Fibroblast of skin of abdomen (primary cell): ENCODE measurements at regions not wholly inside any gene's neighbourhood (a gene's known extent, or its start where the extent isn't known, plus 50 kb on each side); places are given as distances from the start of the nearest gene placed in this dataset.

Experiments
- DNase-seq: peaks from one replicate; pipeline ENCODE4 v3.0.0-alpha.2; 2013

DNA sequence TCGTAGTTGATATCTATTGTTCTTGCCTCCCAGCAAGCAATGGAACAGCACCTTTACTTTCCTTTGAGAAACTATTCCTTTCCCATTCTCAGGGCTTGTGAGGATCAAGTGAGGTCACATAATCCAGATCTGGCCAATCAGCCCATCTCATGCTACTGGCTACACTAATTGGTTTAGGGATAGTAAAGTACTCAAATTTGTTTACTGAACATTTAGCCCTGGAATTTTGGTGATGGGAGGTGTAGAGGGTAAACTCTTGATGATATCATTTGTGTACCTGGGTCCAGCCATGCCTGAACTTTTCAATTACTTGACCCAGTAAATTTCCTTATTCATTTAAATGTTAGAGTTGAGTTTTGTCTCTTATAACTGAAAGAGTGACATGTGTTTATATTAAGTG lies 195.8 kb upstream of the TNP1 start:
- DNase-seq, result no peak

DNA sequence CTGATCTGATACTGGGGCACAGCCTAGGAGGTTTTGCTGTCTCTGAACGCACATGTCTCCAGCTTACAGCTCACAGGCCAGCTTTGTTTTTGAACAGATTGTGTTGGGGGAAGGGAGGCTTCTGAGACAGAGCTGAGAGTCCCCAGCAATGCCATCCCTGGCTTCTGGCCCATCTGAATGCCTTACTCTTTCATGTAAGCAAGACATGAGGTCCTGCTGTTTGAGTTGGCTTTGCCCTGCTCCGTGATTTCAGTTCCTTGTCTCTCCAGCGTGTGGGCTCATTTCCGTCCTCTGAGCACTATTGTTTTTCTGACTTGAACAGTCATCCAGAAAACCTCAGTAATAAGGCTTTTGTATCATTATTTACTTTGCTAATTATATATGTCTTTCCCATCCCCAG lies 194.9 kb upstream of the TNP1 start:
- peak; percentile 28 for DNase-seq

DNA sequence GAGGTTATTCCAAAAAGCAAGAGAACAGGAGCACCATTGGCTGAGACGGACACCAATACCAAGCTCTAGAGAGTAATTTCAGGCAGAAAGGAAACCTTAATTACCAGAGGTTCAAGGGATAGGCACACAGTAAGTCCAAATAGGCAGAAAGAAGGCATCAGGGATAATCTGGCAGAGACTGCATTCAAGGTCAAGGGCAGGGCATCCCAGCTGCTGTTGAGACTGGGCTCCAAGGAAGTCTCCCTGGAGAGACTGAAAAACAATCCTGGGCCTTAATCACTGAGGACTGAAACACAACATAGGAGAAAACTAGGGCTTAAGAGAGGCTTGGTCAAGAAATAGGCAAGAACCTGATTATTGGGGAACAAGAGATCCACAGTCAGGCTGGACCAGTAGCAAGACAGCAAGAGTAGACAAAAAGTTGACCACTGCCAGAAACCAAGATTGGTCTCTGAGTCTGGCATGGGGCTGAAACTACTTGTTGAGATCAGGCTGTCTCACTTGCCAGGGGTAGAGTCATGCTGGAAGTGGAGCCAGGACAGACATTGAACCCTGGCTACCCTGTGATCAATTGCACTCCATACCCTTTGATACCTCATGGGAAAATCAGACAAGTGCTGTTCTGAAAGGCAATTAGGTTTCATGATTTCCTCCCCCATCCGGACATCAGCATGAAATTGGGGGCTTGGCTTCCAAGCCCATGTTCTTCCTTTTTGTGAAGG lies 193.2 kb upstream of the TNP1 start:
- no peak for DNase-seq

DNA sequence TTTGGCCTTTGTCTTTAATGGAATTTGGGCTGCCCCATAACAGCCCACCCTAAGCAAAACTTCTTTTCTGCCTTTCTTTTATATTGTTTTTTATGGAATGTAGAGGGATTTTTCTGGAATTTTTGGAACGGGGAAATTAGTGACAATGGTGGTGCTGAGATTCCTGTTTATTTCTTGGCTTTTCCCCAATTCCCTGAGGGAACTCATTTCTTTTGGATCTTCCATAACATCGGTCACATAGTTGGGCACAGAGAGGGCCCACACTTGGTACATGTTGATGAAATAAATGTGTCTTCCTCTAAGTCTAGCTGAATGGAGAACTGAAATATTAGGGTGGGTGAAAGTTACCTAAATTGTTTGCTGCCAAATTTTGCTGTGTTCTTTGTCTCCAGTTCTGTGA lies 191.6 kb upstream of the TNP1 start:
- DNase-seq, result no peak

DNA sequence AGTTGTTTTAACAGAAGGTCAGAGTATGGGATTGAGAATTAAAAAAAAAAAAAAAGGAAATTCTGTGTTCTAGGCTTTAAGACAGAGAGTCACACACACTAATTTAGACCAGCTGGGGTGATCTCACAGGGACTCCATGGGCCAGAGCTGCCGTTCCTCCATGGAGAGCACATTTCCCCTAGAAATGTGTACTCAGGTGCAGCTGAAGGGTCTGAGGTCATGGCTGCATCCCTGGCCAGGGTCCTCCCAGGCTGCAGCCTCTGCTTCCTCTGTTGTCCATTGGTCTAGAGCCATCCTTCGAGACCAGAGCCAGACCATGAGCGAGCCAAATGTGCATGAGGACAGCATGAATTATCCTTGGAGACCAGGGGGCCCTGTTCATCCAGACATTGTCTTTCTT lies 190.1 kb upstream of the TNP1 start:
- DNase-seq, result peak; percentile 52

DNA sequence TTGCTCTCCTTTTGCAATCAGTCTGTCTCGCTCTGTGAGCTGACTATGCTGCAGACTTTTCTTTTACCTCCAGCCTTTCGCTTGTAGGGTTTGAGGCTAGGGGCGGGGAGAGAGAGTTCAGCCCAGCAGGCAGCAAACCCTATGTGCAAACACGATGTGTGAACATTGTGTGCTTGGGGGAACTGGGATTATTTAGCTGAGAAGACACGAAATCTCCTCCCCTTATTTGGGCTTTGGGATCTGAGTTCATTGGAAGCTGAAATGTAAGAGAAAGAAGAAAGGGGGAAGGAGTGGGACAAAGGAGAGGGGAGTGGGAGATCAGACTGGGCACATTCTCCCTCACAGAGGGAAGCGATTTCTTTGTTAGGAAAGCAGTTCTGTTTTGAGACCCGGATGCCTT lies 189.6 kb upstream of the TNP1 start:
- no peak for DNase-seq

DNA sequence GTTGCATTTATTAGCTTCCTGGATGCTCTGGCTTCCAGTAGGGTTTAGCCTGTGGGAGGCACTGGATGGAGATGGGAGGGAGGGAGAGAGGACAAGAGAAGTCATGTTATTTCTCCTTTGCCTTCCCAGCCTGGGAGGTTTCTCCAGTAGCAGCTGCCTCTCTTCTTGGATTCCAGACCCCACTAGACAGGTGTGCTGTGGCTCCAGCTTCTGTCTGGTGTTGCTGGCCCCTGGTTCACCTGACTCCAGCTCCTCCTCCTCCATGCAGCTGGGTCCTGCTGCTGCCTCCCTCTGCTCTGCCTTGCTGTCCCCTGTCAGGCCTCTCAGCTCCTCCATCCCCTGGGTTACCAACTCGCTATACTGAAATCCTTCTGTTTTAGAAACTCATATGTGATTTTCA lies 188.9 kb upstream of the TNP1 start:
- no peak for DNase-seq

DNA sequence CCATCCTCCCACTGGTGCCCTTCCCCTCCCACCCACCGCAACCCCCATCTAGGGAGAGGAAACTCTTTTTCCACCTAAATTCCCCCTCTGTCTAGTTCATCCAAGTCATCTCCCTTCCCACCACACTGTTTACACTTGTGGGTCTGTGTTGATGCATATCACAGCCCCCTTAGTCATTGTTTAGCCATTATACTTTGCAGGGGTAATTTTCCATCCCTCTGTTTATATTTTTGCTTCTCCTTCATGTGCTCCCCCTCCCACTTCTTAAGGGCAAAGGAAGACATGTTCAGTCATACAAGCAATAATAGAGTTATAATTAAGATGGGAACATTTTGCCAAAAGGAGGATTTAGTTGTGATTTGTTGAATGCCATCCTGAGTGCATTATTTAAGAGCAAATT lies 187.8 kb upstream of the TNP1 start:
- no peak for DNase-seq

DNA sequence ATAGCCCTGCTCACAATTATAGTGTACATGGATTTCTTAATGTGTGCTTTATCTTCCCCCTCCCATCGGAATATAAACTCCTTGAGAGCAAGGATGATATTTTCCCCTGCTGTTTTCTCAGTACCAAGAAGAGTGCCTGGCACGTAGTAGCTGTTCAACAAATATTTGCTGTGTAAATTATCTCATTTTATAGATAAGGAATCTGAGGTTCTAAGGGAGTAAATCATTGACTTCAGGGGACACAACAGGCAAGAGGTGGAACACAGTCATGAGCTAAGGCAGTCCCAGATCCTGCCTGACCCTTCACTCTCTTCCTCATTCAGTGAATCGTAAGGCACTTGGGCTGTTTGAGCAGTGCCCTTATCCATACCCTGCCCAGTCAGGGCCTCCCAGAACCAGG lies 187.3 kb upstream of the TNP1 start:
- DNase-seq, result no peak

DNA sequence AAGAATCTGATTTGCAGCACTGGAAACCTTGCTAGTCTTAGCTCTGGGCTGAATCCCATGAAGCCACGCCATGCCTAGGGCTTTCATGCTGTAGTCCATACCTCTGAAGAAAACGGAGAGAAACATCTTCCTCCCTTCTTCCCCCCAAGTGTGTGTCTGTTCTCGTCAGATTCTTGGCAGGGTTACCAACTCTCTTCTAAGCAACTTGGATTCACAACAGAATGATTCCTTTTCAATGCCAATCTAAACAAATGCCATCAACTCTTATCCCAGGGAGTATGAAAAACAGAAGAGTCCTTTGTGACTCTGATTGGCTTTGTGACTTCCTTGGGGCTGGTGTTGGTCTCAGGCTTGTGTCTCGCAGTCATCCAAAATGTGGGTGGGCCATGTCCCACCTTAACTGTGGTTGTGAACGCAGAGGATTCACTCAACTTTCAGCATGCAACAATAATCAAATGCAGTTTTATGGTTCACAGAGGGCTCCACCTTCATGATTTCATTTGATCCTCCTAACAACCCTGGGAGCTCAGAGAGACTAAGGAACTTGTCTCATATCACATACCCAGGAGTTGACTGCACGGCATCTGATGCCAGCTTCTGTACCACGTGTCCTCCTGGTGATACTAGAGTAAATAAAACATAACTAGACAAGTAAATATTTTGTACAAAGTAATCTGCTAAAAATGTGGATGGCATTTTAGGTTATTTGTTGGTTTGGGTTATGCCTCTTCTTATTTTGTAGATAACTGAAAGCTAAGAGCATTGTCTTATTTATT lies 186.0 kb upstream of the TNP1 start:
- DNase-seq, result no peak

DNA sequence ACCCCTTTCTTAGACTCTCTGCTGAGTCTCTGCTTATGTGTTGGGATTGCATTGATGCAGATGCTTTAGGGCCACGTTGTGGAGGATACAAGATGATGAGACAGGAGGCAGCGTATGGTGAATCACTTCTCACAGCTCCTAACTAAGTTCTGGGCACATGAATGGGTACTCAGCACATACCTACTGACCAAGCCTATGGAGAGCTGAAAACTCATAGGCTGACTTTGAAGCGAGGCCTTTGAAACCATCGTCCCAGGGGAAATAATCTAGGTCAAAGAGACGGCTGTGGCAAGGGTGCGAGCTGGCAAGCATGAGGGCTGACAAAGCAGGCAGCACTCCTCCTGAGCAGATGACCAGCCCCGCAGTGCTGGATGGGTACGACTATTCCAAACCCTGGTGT lies 180.2 kb upstream of the TNP1 start:
- no peak for DNase-seq

DNA sequence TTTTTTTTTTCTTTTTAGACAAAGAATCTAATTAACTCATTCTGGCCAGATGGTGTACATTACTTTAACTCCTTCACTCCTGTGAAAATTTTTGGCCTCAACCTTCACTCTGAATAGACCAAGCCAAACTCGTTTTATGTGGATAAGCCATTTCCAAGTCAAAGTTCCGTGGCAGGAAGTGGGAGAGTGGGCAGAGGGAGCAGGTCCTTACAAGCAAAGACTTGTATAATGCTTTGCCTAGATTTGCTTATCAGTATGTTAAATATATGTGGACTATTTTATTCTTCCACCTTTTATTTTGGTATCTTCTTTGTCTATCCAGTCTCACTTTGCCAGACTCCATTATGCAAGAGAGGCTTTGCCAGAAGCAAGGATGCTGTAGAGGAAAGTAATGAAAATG lies 178.1 kb upstream of the TNP1 start:
- DNase-seq, result no peak

DNA sequence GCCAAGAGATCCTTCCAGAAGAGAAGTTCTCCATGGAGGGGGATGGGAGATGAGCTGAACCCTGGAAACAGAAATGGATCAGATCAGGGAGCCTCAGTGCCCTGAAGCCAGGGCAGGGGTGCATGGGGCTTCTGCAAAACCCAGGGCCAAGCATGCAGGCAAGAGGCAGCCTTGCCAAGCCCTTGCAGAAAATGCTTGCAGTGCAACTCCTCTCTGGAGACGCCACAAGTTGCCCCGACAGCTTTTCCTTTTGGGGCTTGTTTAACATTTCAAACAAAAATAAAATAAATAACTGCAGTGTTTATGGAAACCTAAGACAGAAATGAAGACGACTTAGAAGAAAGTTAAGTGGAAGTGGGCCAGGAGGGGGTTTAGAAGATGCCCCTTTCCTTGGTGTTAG lies 177.5 kb upstream of the TNP1 start:
- DNase-seq, result no peak

DNA sequence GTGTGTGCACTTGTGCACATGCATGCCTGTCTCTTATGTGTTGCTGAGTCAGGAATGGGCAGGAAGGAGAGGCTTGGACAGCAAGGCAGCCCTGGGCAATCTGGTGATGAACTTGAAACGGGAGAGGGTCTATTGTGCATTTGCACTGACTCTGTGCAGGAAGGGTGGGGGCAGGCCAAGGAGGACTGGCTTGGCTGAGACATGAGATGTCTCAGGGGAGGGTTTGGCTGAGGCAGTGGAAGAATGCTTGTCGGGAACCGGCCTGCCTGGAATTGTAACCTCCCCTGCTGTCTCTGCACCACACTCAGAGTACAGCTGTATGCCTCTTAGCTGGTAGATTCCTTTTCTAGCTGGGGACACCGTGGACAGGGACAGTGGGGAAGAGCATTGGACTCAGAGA lies 176.1 kb upstream of the TNP1 start:
- peak; percentile 27 for DNase-seq

DNA sequence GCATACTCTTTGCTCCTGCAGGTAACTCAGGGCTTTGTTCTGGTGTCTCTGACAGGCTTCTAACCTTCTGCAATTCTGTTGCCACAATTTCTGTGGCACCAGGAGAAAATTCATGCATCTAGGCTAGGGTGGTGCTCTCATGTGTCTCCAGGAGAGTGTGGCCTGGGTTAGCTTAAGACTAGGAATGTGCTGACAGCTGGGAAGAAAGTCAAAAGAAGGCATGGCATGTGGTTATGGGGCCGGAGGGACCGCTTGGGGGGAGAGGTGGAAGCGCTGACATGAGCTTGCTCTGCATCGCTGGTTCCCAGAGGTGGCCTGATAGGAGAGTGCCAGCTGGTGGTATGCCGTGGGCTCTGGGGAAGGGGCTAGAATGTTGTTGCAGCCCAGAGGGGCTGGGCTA lies 173.3 kb upstream of the TNP1 start:
- no peak for DNase-seq

DNA sequence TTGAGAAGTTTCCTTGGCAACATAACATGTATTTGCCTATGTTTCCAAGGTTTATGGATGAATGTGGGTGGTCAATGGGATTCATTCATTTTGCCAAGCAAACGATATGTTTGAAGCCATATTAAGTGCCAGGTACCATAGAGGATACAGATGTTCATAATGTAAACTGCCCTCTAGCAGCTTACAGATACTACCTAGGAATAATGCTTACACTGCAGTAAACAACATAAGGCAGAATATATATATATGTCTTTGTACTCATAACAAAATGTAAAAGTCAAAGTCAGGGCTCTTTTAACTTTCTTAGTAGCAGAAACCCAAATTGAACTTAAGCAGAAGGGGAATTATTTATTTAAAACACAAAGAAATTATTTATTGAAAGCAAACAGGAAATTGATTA lies 171.6 kb upstream of the TNP1 start:
- no peak for DNase-seq

DNA sequence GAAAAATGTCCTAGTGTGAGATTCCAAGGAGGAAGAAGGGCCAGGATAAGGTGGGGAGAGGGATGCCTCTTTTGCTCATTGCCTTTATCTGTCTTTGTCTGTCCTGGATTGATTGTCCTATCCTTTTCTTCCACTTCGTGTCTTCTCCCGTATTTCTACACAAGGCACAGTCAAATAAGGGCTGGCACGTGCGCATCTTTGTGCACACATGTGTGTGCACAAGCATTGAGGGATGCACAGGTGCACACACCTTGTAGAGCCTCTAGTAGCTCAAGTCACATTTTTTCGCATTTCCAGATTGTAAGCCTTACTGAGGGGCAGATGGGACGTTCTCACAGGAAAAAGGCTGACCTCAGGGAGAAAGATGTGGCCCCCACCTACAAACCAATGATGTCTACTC lies 170.2 kb upstream of the TNP1 start:
- no peak for DNase-seq

DNA sequence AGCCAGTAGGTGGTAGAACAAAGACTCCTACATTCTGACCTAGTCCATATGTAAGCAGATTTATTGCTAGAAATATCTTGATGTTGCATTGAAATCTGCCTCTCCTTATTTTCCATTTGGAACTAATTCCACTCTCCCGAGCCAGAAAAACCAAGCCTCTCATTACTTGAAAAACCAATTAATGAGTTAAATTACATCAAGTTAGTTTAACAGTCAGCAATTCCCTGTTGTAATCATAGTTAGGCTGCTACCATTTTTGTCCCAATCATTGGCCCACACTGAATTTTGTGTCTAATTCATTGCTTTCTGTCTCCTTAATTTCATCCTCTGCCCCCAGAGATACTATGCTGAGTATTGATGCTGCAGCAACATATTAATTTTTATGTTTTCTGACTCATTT lies 168.3 kb upstream of the TNP1 start:
- no peak for DNase-seq

DNA sequence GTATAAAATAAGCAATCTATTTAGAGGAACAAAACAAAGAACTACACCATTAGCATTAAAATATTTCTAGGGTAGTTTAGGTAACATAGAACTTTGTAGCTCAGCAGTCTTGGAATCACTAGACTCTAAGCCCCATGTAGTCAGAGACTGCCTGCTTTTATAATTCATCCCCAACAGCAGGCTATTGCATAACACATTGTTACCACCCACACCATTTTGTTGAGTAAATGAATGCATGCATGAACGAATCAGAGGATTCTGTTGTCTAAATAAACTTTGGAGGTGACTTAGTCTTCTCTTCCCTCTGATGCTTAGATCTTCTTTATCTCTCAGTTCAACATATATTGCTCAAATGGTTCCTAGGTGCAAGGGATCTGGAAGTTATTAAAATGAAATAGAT lies 167.6 kb upstream of the TNP1 start:
- DNase-seq, result no peak

DNA sequence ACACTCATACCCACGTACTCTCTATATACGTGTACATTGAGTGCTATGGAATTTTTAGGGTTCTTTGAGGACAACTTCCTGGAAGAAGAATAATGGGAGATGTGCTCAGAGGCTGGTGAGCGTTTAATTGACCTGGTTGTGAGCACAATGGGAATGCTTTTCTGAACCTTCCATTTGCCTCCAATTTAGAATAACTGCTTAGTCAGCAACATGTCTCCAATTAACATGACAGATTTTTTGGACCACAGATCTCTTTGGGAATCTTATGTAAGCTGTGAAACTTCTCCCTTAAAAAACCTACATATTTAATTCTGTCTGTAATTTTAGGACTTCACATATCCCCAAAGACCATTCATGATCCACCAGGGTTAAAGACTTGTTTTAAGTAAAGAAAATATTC lies 166.7 kb upstream of the TNP1 start:
- no peak for DNase-seq

DNA sequence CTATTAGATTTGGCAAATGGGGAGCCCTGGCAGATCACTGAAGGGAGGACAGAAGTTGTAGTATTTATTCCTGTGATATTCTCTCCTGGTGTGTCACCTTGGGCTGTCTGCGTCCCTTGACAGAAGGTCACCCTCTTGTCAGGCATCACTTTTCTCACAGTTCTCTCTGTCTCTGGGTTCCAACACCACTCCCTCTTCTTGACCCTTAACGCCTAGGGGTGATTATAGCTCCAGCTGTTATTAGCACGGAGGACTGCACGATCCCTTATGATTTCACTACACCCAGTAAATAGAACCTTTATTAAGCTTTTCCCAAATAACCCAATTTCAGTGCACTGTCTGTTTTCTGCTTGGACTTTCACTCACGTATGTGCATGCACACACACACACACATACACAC lies 166.3 kb upstream of the TNP1 start:
- DNase-seq, result no peak

DNA sequence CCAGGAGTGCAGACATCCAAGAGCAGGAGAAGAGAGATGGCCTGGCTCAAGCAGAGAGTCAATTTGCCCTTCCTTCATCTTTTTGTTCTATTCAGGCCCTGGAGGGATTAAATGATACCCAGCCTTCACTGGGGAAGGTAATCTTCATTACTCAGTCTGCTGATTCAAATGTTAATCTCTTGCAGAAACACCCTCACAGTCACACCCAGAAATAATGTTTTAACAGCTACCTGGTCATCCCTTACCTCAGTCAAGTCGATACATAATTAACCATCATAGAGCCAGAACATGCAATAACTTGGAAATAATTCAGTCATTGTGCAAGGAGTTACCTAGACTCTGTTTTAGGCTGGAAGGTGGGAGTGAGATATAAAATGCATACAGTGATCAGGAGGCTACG lies 163.7 kb upstream of the TNP1 start:
- no peak for DNase-seq

DNA sequence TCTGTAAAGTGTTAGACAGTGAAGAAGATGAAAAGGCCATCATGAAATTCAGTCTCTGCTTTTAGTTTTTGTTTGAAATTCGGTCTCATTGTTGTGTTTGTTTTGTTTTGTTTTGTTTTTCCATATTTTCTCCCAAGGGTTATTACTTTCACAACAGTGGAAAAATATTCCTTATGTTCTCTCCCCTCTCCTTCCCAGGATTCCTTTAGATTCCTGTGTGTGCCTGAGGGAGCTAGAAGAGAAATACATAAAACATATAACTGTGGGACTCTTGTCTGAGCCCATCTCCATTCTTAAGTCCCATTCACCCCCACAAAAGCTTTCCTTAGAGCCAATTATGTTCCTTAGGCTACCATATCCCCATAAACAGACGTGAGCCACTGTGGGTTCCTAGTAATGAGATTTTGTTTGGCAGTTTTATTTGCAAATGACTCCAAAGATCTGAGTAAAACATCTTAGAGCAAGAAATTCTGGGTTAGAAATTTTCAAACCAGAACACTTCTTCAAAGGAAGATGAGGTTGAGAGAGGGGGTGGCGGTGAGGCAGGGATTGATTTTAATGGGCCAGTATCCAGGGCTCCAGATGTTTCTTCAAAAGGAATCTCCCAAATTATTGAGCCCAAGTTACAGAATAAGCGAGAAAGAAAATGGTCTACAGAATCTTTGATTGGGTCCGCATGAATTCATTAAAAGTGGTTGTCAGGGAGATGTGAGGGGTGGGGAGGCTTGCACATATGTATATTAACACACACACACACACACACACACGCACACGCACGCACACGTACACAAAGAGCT lies 157.8 kb upstream of the TNP1 start:
- DNase-seq, result no peak
